NCI-H2107 treated with DMSO at 0.1 percent for 48 hours (cell line): ENCODE measurements at regions not wholly inside any gene's neighbourhood (a gene's known extent, or its start where the extent isn't known, plus 50 kb on each side); places are given as distances from the start of the nearest gene placed in this dataset.
"Not testable (repeated sequence)": the region's sequence is repeated elsewhere in the genome, so short reads cannot be mapped to it uniquely, and the experiment has no call there.

Experiments
- DNase-seq: peaks from one replicate; lab custom pipeline; 2025; ENCODE audit not compliant: unreplicated experiment; lab: John Stamatoyannopoulos, UW

GRCh38 chr2:140178234-140178633 is 1398.0 kb upstream of the NXPH2 start:
- no peak for DNase-seq

GRCh38 chr2:140177086-140177485 is 1396.9 kb upstream of the NXPH2 start:
- no peak for DNase-seq

GRCh38 chr2:140173790-140174189 is 1393.6 kb upstream of the NXPH2 start:
- DNase-seq, result no peak

- no peak for DNase-seq
Measured at GRCh38 chr2:140164449-140164848, 1384.3 kb upstream of the NXPH2 start.

GRCh38 chr2:140158259-140158658 is 1378.1 kb upstream of the NXPH2 start:
- no peak for DNase-seq

GRCh38 chr2:140157816-140158215 is 1377.6 kb upstream of the NXPH2 start:
- no peak for DNase-seq

GRCh38 chr2:140154706-140155105 is 1374.5 kb upstream of the NXPH2 start:
- no peak for DNase-seq

- DNase-seq, result no peak
Measured at GRCh38 chr2:140154271-140154670, 1374.1 kb upstream of the NXPH2 start.

- DNase-seq, result no peak
Measured at GRCh38 chr2:140144611-140145010, 1364.4 kb upstream of the NXPH2 start.

GRCh38 chr2:140138736-140139135 is 1358.5 kb upstream of the NXPH2 start:
- no peak for DNase-seq

- DNase-seq, result no peak
Measured at GRCh38 chr2:140136861-140137260, 1356.7 kb upstream of the NXPH2 start.

- no peak for DNase-seq
Measured at GRCh38 chr2:140136366-140136765, 1356.2 kb upstream of the NXPH2 start.

GRCh38 chr2:140128909-140129308 is 1348.7 kb upstream of the NXPH2 start:
- no peak for DNase-seq

- no peak for DNase-seq
Measured at GRCh38 chr2:140122001-140122400, 1341.8 kb upstream of the NXPH2 start.

GRCh38 chr2:140117386-140117785 is 1337.2 kb upstream of the NXPH2 start:
- DNase-seq, result no peak

GRCh38 chr2:140108706-140109475 is 1328.7 kb upstream of the NXPH2 start:
- DNase-seq, result no peak

GRCh38 chr2:140091926-140092325 is 1311.7 kb upstream of the NXPH2 start:
- no peak for DNase-seq

GRCh38 chr2:140086964-140087363 is 1306.8 kb upstream of the NXPH2 start:
- no peak for DNase-seq

- no peak for DNase-seq
Measured at GRCh38 chr2:140085674-140086073, 1305.5 kb upstream of the NXPH2 start.

- DNase-seq, result no peak
Measured at GRCh38 chr2:140079038-140079437, 1298.8 kb upstream of the NXPH2 start.

- DNase-seq, result no peak
Measured at GRCh38 chr2:140076164-140076563, 1296.0 kb upstream of the NXPH2 start.

- DNase-seq, result not testable (repeated sequence)
Measured at GRCh38 chr2:140073763-140074162, 1293.6 kb upstream of the NXPH2 start.

GRCh38 chr2:140067661-140068060 is 1287.5 kb upstream of the NXPH2 start:
- no peak for DNase-seq
